ENCODE measurements at regions not wholly inside any gene's neighbourhood (a gene's known extent, or its start where the extent isn't known, plus 50 kb on each side); places are given as distances from the start of the nearest gene placed in this dataset.

DNA sequence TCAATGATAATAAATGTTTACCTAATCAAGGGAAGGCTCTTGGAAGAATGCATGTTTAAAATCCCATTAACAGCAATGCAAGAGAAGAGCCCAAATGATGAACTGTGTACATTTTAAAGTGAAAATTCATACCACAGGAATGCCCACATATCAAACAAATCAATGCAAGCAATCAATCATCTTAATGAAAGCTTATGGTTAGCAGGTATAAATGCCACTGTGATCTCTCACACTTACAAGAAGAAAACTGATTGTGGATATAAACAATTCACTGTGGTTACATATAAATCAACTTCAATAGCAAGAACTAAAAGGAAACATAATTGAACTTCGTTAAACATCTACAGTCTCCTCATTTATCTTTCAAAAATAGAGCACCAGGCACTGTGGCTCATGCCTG lies 161.0 kb upstream of the RORB start:
- BruUV-seq (replicated peaks) = no TSS peak
- no peak overlapping the region for H2BK15ac ChIP-seq (ENCODE audit: low read depth, low read length)
- H2BK20ac ChIP-seq (ENCODE audit: low read depth, low read length) = no peak overlapping the region
- H2BK120ac ChIP-seq (ENCODE audit: low read depth, low read length) = no peak overlapping the region
- no peak overlapping the region for H4K91ac ChIP-seq (ENCODE audit: insufficient read depth, low read depth, low read length)
- peaks cover 7% of the 10 kb centered on the region for H3K9me3 ChIP-seq (ENCODE audit: control insufficient read depth, insufficient read depth, low read length)
- no peaks in the 10 kb centered on the region for H3K9me1 ChIP-seq (ENCODE audit: insufficient read depth, low read length)
- no peak overlapping the region for H3K27ac ChIP-seq (ENCODE audit: insufficient read depth, low read length)
- WGBS, 2 experiments (ENCODE audit: extremely low coverage in 2 of 2, insufficient read length in 1 of 2) = 0% methylated on average over 1 of the region's 1 CpG; no CpG with 5 or more reads in 1 of the 2 experiments
- TF ChIP-seq MAFK (IDR thresholded peaks at IDR 0.05; ENCODE audit: low read depth, low read length) = no peak
- TF ChIP-seq CTCF (conservative IDR thresholded peaks at IDR 0.05; ENCODE audit: low read depth, low read length) = no peak
- no peak for TF ChIP-seq POLR2A (IDR thresholded peaks at IDR 0.05; ENCODE audit: low read depth, low read length)
- no peak for TF ChIP-seq RCOR1 (IDR thresholded peaks at IDR 0.05; ENCODE audit: insufficient replicate concordance, low read length)
- no peak for TF ChIP-seq CHD1 (IDR thresholded peaks at IDR 0.05; ENCODE audit: low read depth, low read length)
- TF ChIP-seq, protein P1, sequence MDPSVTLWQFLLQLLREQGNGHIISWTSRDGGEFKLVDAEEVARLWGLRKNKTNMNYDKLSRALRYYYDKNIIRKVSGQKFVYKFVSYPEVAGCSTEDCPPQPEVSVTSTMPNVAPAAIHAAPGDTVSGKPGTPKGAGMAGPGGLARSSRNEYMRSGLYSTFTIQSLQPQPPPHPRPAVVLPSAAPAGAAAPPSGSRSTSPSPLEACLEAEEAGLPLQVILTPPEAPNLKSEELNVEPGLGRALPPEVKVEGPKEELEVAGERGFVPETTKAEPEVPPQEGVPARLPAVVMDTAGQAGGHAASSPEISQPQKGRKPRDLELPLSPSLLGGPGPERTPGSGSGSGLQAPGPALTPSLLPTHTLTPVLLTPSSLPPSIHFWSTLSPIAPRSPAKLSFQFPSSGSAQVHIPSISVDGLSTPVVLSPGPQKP (IDR thresholded peaks at IDR 0.05; ENCODE audit: borderline replicate concordance, low read depth, low read length) = no peak
- no peaks in the 10 kb centered on the region for H3K4me1 ChIP-seq (ENCODE audit: control insufficient read depth, insufficient read depth, low read length)
- H3K4me3 ChIP-seq (ENCODE audit: insufficient read depth, low read depth, low read length) = no peak overlapping the region
- H4K8ac ChIP-seq (ENCODE audit: low read depth in 2 of 2, low read length in 2 of 2) = no peak overlapping the region
- H3K23ac ChIP-seq (ENCODE audit: low read depth, low read length) = no peak overlapping the region
- H3K79me1 ChIP-seq (ENCODE audit: low read depth in 1 of 2, low read length in 2 of 2) = no peaks in the 10 kb centered on the region
- intact Hi-C loops (cut with micrococcal nuclease) (no loop called here), dilution Hi-C loops (cut with HindIII; ENCODE audit: low sequenced_read_pairs, unreplicated experiment) (no loop called here), in situ Hi-C loops (cut with MboI; ENCODE audit: low sequenced_read_pairs) (no loop called here)
- POLR2A ChIA-PET (ENCODE audit: unreplicated experiment) = no interaction called here
- H2AK9ac ChIP-seq (replicated peaks; ENCODE audit: low read depth, low read length, poor library complexity) = no peak overlapping the region
- H3K4me2 ChIP-seq (ENCODE audit: low read depth, low read length) = no peak overlapping the region
- ATAC-seq (ENCODE audit: low read depth) = no peak
- no peak overlapping the region for H2BK5ac ChIP-seq (ENCODE audit: low read depth, low read length, poor library complexity, severe bottlenecking)
- no peak overlapping the region for H4K5ac ChIP-seq (ENCODE audit: low read depth, low read length)
- H3K9ac ChIP-seq (ENCODE audit: low read depth, low read length) = no peak overlapping the region
- H3K18ac ChIP-seq (ENCODE audit: low read depth, low read length) = no peak overlapping the region
- no peaks in the 10 kb centered on the region for H3K36me3 ChIP-seq (ENCODE audit: control insufficient read depth, insufficient read depth, low read length)
- H3K14ac ChIP-seq (replicated peaks; ENCODE audit: low read depth, low read length) = no peak overlapping the region
- CTCF ChIA-PET = interaction anchor here (0.6 kb wide), 1 partner anchor 55 kb away, joined by 4 read pairs; no protein-coding TSS in a partner anchor
- H4K20me1 ChIP-seq (ENCODE audit: insufficient read depth, low read length) = no peaks in the 10 kb centered on the region
- H3K27me3 ChIP-seq (ENCODE audit: control insufficient read depth, insufficient read depth, low read length) = no peaks in the 10 kb centered on the region
- H3K56ac ChIP-seq (ENCODE audit: extremely low read depth, insufficient read depth, low read length) = no peak overlapping the region
- H2AK5ac ChIP-seq (ENCODE audit: low read depth, low read length) = no peak overlapping the region
- no peak for DNase-seq
- no peak overlapping the region for H3K4ac ChIP-seq (ENCODE audit: low read depth, low read length)
- H2AFZ ChIP-seq (replicated peaks; ENCODE audit: low read length, poor library complexity) = no peak overlapping the region

Measured in IMR-90 (cell line).